OCI-LY7 (cell line): ENCODE measurements at regions not wholly inside any gene's neighbourhood (a gene's known extent, or its start where the extent isn't known, plus 50 kb on each side); places are given as distances from the start of the nearest gene placed in this dataset.
"Not testable (repeated sequence)": the region's sequence is repeated elsewhere in the genome, so short reads cannot be mapped to it uniquely, and the experiment has no call there.

ENCODE experiments used
- BruUV-seq: library from RNA; stranded (reverse); fragments of 400-500 nt; replicated peaks from 2 replicates; lab custom pipeline; 2021; lab: Mats Ljungman, UMichigan
- CTCF ChIA-PET: fragments of 300-600 bp; sonication (Branson Sonifier 250); formaldehyde crosslinking; loops from one replicate; lab custom pipeline; 2022; ENCODE audit warnings: antibody characterized with exemption; ENCODE audit not compliant: unreplicated experiment; lab: Charles Lee
- POLR2A ChIA-PET: fragments of 300-600 bp; sonication (Branson Sonifier 250); formaldehyde crosslinking; loops from one replicate; lab custom pipeline; 2022; ENCODE audit warnings: antibody characterized with exemption; lab: Charles Lee
- DNase-seq: peaks from one replicate; pipeline ENCODE4 v3.0.0-alpha.2; 2015; ENCODE audit warnings: low spot score
- H2AFZ ChIP-seq: fragments of 200-600 bp; sonication (generic), shearing (Covaris generic); 2 replicates; pipeline ENCODE4 v1.6.1; 2014; ENCODE audit warnings: mild to moderate bottlenecking, antibody characterized with exemption, low read length, moderate library complexity
- H3K27ac ChIP-seq: fragments of 200-600 bp; sonication (generic); 2 replicates; pipeline ENCODE4 v1.5.1; 2014; ENCODE audit warnings: mixed run types, low read depth, mild to moderate bottlenecking, moderate library complexity, low read length, inconsistent platforms; ENCODE audit not compliant: poor library complexity, severe bottlenecking
- H3K36me3 ChIP-seq: fragments of 200-600 bp; sonication (generic); 2 replicates; pipeline ENCODE4 v1.6.1; 2014; ENCODE audit warnings: mild to moderate bottlenecking, antibody characterized with exemption, low read length, moderate library complexity, mixed read lengths; ENCODE audit not compliant: insufficient read depth
- H3K4me1 ChIP-seq: fragments of 200-600 bp; sonication (generic); 2 replicates; pipeline ENCODE4 v1.5.1; 2014; ENCODE audit warnings: mild to moderate bottlenecking, low read length; ENCODE audit not compliant: insufficient read depth, poor library complexity, severe bottlenecking
- H3K4me2 ChIP-seq: fragments of 200-600 bp; sonication (generic); 2 replicates; pipeline ENCODE4 v1.6.1; 2014; ENCODE audit warnings: mild to moderate bottlenecking, low read length
- H3K4me3 ChIP-seq: fragments of 200-600 bp; sonication (generic); 2 replicates; pipeline ENCODE4 v1.5.1; 2014; ENCODE audit warnings: mild to moderate bottlenecking, low read depth, low read length; ENCODE audit not compliant: poor library complexity, severe bottlenecking
- H3K79me2 ChIP-seq: fragments of 200-600 bp; sonication (generic); 2 replicates; pipeline ENCODE4 v1.6.1; 2016; ENCODE audit warnings: low read depth, mild to moderate bottlenecking, low read length, moderate library complexity, mixed read lengths; ENCODE audit not compliant: insufficient read depth
- H3K9me2 ChIP-seq: fragments of 200-600 bp; sonication (generic); 2 replicates; pipeline ENCODE4 v1.6.1; 2016; ENCODE audit warnings: mild to moderate bottlenecking, low read length, mixed read lengths; ENCODE audit not compliant: insufficient read depth
- H3K9me3 ChIP-seq: fragments of 200-600 bp; sonication (generic); 2 replicates; pipeline ENCODE4 v1.6.1; 2014; ENCODE audit warnings: mild to moderate bottlenecking, mixed run types, low read length, mixed read lengths
- H4K20me1 ChIP-seq: fragments of 200-600 bp; sonication (generic); 2 replicates; pipeline ENCODE4 v1.6.1; 2014; ENCODE audit warnings: mild to moderate bottlenecking, antibody characterized with exemption, low read length, moderate library complexity, mixed read lengths; ENCODE audit not compliant: insufficient read depth
- EZH2phosphoT487 ChIP-seq: fragments of 200-600 bp; sonication (generic); IDR thresholded peaks from 2 replicates; pipeline ENCODE4 v1.6.1; 2018; ENCODE audit warnings: low read depth, borderline replicate concordance, mild to moderate bottlenecking, mixed run types, antibody characterized with exemption, low read length, moderate library complexity, mixed read lengths
- intact Hi-C: fragments of 100-400 bp; cut with micrococcal nuclease; formaldehyde crosslinking; loops from one replicate; pipeline ENCODE4 v1.10.0; 2022; ENCODE audit not compliant: unreplicated experiment
- TF ChIP-seq, protein P1 (sequence below): fragments of 200-600 bp; sonication (generic); conservative IDR thresholded peaks from 2 replicates; pipeline ENCODE4 v1.5.1; 2014; ENCODE audit warnings: mild to moderate bottlenecking, antibody characterized with exemption, low read length, moderate library complexity, mixed read lengths

GRCh38 chr6:109912118-109912517 lies 66.0 kb upstream of the GPR6 start:
- Histone ChIP-seq H3K36me3 (no peaks in the 10 kb centered on the region), H3K4me3 (no peak overlapping the region), H3K9me3 (no peaks in the 10 kb centered on the region), H4K20me1 (no peaks in the 10 kb centered on the region), H3K79me2 (no peaks in the 10 kb centered on the region), H3K4me2 (no peak overlapping the region), H3K4me1 (no peaks in the 10 kb centered on the region), H2AFZ (no peak overlapping the region), H3K27ac (no peak overlapping the region), H3K9me2 (no peaks in the 10 kb centered on the region)
- CTCF ChIA-PET = no interaction called here
- DNase-seq = no peak
- BruUV-seq = no TSS peak
- intact Hi-C loops = no loop called here
- POLR2A ChIA-PET = interaction anchor here (0.6 kb wide), 1 partner anchor 506 kb away, joined by 3 read pairs; no protein-coding TSS in a partner anchor
- TF ChIP-seq, protein P1, sequence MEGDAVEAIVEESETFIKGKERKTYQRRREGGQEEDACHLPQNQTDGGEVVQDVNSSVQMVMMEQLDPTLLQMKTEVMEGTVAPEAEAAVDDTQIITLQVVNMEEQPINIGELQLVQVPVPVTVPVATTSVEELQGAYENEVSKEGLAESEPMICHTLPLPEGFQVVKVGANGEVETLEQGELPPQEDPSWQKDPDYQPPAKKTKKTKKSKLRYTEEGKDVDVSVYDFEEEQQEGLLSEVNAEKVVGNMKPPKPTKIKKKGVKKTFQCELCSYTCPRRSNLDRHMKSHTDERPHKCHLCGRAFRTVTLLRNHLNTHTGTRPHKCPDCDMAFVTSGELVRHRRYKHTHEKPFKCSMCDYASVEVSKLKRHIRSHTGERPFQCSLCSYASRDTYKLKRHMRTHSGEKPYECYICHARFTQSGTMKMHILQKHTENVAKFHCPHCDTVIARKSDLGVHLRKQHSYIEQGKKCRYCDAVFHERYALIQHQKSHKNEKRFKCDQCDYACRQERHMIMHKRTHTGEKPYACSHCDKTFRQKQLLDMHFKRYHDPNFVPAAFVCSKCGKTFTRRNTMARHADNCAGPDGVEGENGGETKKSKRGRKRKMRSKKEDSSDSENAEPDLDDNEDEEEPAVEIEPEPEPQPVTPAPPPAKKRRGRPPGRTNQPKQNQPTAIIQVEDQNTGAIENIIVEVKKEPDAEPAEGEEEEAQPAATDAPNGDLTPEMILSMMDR = no peak
- TF ChIP-seq EZH2phosphoT487 = no peak

- DNase-seq = no peak
- no peak overlapping the region for H3K4me2 ChIP-seq
- H3K36me3 ChIP-seq = no peaks in the 10 kb centered on the region
- H3K4me1 ChIP-seq = no peaks in the 10 kb centered on the region
- POLR2A ChIA-PET = interaction anchor here (0.6 kb wide), 1 partner anchor 505 kb away, joined by 3 read pairs; no protein-coding TSS in a partner anchor
- no peak overlapping the region for H3K27ac ChIP-seq
- no TSS peak for BruUV-seq
- no peaks in the 10 kb centered on the region for H4K20me1 ChIP-seq
- CTCF ChIA-PET = no interaction called here
- no peaks in the 10 kb centered on the region for H3K9me3 ChIP-seq
- no peak overlapping the region for H2AFZ ChIP-seq
- intact Hi-C loops = no loop called here
- no peaks in the 10 kb centered on the region for H3K79me2 ChIP-seq
- TF ChIP-seq, protein P1 = no peak
- no peak for TF ChIP-seq EZH2phosphoT487
- H3K9me2 ChIP-seq = no peaks in the 10 kb centered on the region
- H3K4me3 ChIP-seq = no peak overlapping the region
These were observed 65.2 kb upstream of the GPR6 start for GRCh38 chr6:109912952-109913351.

- H3K9me2 ChIP-seq, BruUV-seq, H3K9me3 ChIP-seq, H3K4me3 ChIP-seq, H3K36me3 ChIP-seq, H4K20me1 ChIP-seq, DNase-seq, H3K4me2 ChIP-seq, CTCF ChIA-PET, H3K4me1 ChIP-seq, H2AFZ ChIP-seq, H3K27ac ChIP-seq, H3K79me2 ChIP-seq, intact Hi-C loops: not testable (repeated sequence)
- POLR2A ChIA-PET = interaction anchor here (1.1 kb wide), 1 partner anchor 222 kb away, joined by 3 read pairs; no protein-coding TSS in a partner anchor
These were observed 62.4 kb upstream of the GPR6 start for GRCh38 chr6:109915748-109916147.
